ENCODE measurements at regions not wholly inside any gene's neighbourhood (a gene's known extent, or its start where the extent isn't known, plus 50 kb on each side); places are given as distances from the start of the nearest gene placed in this dataset.

DNA sequence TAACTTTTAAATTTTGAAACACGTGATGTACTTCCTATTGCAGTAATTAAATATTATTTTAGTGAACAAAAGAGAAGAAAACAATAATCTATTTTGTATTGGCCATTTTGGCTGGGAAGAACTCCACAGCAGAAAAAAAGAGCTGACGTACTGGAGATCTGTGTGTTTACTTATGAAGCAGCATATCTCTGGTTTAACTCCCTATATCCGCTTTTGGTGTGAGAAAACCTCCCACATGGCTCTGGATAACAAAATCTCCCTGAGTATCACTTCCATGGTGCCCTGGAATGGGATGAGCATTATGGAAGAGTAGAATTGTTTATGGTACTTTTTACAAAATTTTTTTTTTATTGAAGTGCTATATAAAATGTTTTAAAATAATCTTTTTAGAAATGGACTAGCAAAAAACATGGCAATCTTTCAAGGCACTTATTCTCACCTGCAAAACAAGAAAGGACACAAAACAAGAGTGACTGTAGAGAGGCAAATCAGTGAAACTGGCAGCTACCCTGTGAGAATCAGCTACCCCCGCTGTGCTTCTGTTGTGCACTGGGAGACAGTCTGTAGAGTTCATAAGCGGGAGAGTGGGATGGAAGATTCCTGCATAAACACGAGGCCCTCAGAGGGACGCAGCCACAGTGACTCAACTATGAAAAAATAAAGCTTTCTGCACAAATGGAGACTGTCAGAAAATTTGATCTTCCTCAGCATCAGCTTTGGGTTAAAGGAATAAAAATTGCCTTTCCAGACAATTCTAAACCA lies 762.2 kb upstream of the HS6ST1 start:
- TF ChIP-seq, protein P1, sequence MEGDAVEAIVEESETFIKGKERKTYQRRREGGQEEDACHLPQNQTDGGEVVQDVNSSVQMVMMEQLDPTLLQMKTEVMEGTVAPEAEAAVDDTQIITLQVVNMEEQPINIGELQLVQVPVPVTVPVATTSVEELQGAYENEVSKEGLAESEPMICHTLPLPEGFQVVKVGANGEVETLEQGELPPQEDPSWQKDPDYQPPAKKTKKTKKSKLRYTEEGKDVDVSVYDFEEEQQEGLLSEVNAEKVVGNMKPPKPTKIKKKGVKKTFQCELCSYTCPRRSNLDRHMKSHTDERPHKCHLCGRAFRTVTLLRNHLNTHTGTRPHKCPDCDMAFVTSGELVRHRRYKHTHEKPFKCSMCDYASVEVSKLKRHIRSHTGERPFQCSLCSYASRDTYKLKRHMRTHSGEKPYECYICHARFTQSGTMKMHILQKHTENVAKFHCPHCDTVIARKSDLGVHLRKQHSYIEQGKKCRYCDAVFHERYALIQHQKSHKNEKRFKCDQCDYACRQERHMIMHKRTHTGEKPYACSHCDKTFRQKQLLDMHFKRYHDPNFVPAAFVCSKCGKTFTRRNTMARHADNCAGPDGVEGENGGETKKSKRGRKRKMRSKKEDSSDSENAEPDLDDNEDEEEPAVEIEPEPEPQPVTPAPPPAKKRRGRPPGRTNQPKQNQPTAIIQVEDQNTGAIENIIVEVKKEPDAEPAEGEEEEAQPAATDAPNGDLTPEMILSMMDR (optimal IDR thresholded peaks at IDR 0.05 in 1 of 3, IDR thresholded peaks at IDR 0.05 in 1 of 3, conservative IDR thresholded peaks at IDR 0.05 in 1 of 3; ENCODE audit: extremely low read depth in 1 of 3, insufficient read depth in 2 of 3, low read length in 3 of 3), result no peak
- TF ChIP-seq EZH2 (IDR thresholded peaks at IDR 0.05; ENCODE audit: low read length), result no peak
